MM.1S (cell line): ENCODE measurements at regions not wholly inside any gene's neighbourhood (a gene's known extent, or its start where the extent isn't known, plus 50 kb on each side); places are given as distances from the start of the nearest gene placed in this dataset.
"Not testable (repeated sequence)": the region's sequence is repeated elsewhere in the genome, so short reads cannot be mapped to it uniquely, and the experiment has no call there.

Experiments used
- CTCF ChIP-seq: fragments of 300-600 bp; sonication (generic); IDR thresholded peaks from 2 replicates; pipeline ENCODE4 v1.5.1; 2016; ENCODE audit warnings: antibody characterized with exemption, low read length, mixed read lengths
- EZH2 ChIP-seq: fragments of 300-600 bp; sonication (generic); optimal IDR thresholded peaks from 2 replicates; pipeline ENCODE3; 2017; ENCODE audit warnings: low read depth, mild to moderate bottlenecking, antibody characterized with exemption, low read length, mixed read lengths
- EZH2phosphoT487 ChIP-seq: fragments of 300-600 bp; sonication (generic); IDR thresholded peaks from 2 replicates; pipeline ENCODE4 v1.6.1; 2018; ENCODE audit warnings: antibody characterized with exemption, low read length

GRCh38 chr7:66447007-66447406 lies 181.7 kb upstream of the KCTD7 start:
- not testable (repeated sequence) for TF ChIP-seq CTCF, EZH2phosphoT487, EZH2
